ENCODE measurements at regions not wholly inside any gene's neighbourhood (a gene's known extent, or its start where the extent isn't known, plus 50 kb on each side); places are given as distances from the start of the nearest gene placed in this dataset.

- Mint-ChIP-seq H3K4me3 (no peak overlapping the region), H3K27ac (no peak overlapping the region), H3K27me3 (ENCODE audit: low read depth) (no peaks in the 10 kb centered on the region), H3K4me1 (no peaks in the 10 kb centered on the region), H3K9me3 (peaks cover 23% of the 10 kb centered on the region), H3K36me3 (ENCODE audit: low read depth) (peaks cover 8% of the 10 kb centered on the region)
- no peak for TF ChIP-seq CTCF (IDR thresholded peaks at IDR 0.05; ENCODE audit: unreplicated experiment in 3 of 3)
These were observed 132.7 kb downstream of the SLC41A2 start for GRCh38 chr12:104825408-104825807.

- peaks cover 8% of the 10 kb centered on the region for H3K36me3 Mint-ChIP-seq (ENCODE audit: low read depth)
- no peak for TF ChIP-seq CTCF (IDR thresholded peaks at IDR 0.05; ENCODE audit: unreplicated experiment in 3 of 3)
- no peak overlapping the region for H3K4me3 Mint-ChIP-seq
- peaks cover 23% of the 10 kb centered on the region for H3K9me3 Mint-ChIP-seq
- H3K4me1 Mint-ChIP-seq, result no peaks in the 10 kb centered on the region
- no peaks in the 10 kb centered on the region for H3K27me3 Mint-ChIP-seq (ENCODE audit: low read depth)
- H3K27ac Mint-ChIP-seq, result no peak overlapping the region
These were observed 134.1 kb downstream of the SLC41A2 start for GRCh38 chr12:104823985-104824461.

- Mint-ChIP-seq H3K4me1 (no peaks in the 10 kb centered on the region), H3K36me3 (ENCODE audit: low read depth) (peaks cover 8% of the 10 kb centered on the region), H3K9me3 (peaks cover 28% of the 10 kb centered on the region), H3K4me3 (no peak overlapping the region), H3K27ac (no peak overlapping the region), H3K27me3 (ENCODE audit: low read depth) (no peaks in the 10 kb centered on the region)
- TF ChIP-seq CTCF (IDR thresholded peaks at IDR 0.05; ENCODE audit: unreplicated experiment in 3 of 3), result no peak
These were observed 135.1 kb downstream of the SLC41A2 start for GRCh38 chr12:104822941-104823340.

- Mint-ChIP-seq H3K4me3 (no peak overlapping the region), H3K27me3 (ENCODE audit: low read depth) (no peaks in the 10 kb centered on the region), H3K9me3 (peaks cover 5% of the 10 kb centered on the region), H3K36me3 (ENCODE audit: low read depth) (no peaks in the 10 kb centered on the region), H3K27ac (no peak overlapping the region), H3K4me1 (no peaks in the 10 kb centered on the region)
- no peak for TF ChIP-seq CTCF (IDR thresholded peaks at IDR 0.05; ENCODE audit: unreplicated experiment in 3 of 3)
These were observed 141.1 kb downstream of the SLC41A2 start for GRCh38 chr12:104816845-104817503.

- no peak overlapping the region for H3K27ac Mint-ChIP-seq
- H3K27me3 Mint-ChIP-seq (ENCODE audit: low read depth), result no peaks in the 10 kb centered on the region
- no peak overlapping the region for H3K4me3 Mint-ChIP-seq
- H3K9me3 Mint-ChIP-seq, result peaks cover 5% of the 10 kb centered on the region
- H3K4me1 Mint-ChIP-seq, result no peaks in the 10 kb centered on the region
- no peaks in the 10 kb centered on the region for H3K36me3 Mint-ChIP-seq (ENCODE audit: low read depth)
- TF ChIP-seq CTCF (IDR thresholded peaks at IDR 0.05; ENCODE audit: unreplicated experiment in 3 of 3), result no peak
These were observed 142.2 kb downstream of the SLC41A2 start for GRCh38 chr12:104815935-104816334.

GRCh38 chr12:104814944-104815343 lies 143.1 kb downstream of the SLC41A2 start:
- Mint-ChIP-seq H3K9me3 (peaks cover 5% of the 10 kb centered on the region), H3K27ac (no peak overlapping the region), H3K36me3 (ENCODE audit: low read depth) (no peaks in the 10 kb centered on the region), H3K4me3 (no peak overlapping the region), H3K4me1 (no peaks in the 10 kb centered on the region), H3K27me3 (ENCODE audit: low read depth) (no peaks in the 10 kb centered on the region)
- TF ChIP-seq CTCF (IDR thresholded peaks at IDR 0.05; ENCODE audit: unreplicated experiment in 3 of 3), result no peak

All from nephron (organoid).